ENCODE measurements at regions not wholly inside any gene's neighbourhood (a gene's known extent, or its start where the extent isn't known, plus 50 kb on each side); places are given as distances from the start of the nearest gene placed in this dataset.

DNA sequence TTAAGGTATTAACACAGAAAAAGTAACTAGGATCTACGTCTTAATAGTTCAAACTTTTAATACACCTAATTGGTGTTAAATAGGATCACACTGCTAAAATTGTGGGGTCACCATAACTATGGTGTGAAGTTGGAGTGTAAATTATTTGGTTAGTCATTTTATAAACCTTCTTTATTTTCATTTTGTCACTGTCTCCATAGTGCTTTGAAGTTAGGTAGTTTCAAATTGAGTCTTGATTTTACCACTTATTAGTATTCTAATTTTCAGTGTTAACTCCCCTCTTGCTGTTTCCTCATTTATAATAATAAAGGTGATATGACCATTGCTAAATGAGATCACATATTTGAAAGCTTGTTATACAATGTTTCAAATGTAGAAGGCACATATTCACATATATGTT is 738.1 kb upstream of the CHRM3 start:
- H3K9ac ChIP-seq (ENCODE audit: low read depth, low read length, poor library complexity, severe bottlenecking), result no peak overlapping the region
- H3K9me2 ChIP-seq (replicated peaks; ENCODE audit: low read depth, low read length), result no peaks in the 10 kb centered on the region
- H3K79me2 ChIP-seq (ENCODE audit: insufficient read depth, low read length), result no peaks in the 10 kb centered on the region
- H3K4me2 ChIP-seq (ENCODE audit: low read depth, low read length, poor library complexity, severe bottlenecking), result no peak overlapping the region
- no peaks in the 10 kb centered on the region for H3K36me3 ChIP-seq (ENCODE audit: insufficient read depth, low read length)
- H2AFZ ChIP-seq (ENCODE audit: low read length), result no peak overlapping the region
- H3F3A ChIP-seq (ENCODE audit: low read depth), result no peaks in the 10 kb centered on the region
- H3K27me3 ChIP-seq (ENCODE audit: insufficient read depth, low read length, poor library complexity, severe bottlenecking), result no peaks in the 10 kb centered on the region
- H4K20me1 ChIP-seq (ENCODE audit: insufficient read depth, low read length, poor library complexity, severe bottlenecking), result no peaks in the 10 kb centered on the region
- H3K4me3 ChIP-seq (ENCODE audit: low read length, poor library complexity, severe bottlenecking), result no peak overlapping the region
- H3K4me1 ChIP-seq (ENCODE audit: insufficient read depth, low read length, poor library complexity, severe bottlenecking), result no peaks in the 10 kb centered on the region
- no peaks in the 10 kb centered on the region for H3K9me3 ChIP-seq (ENCODE audit: insufficient read depth, low read depth, low read length)
- TF ChIP-seq, protein P1, sequence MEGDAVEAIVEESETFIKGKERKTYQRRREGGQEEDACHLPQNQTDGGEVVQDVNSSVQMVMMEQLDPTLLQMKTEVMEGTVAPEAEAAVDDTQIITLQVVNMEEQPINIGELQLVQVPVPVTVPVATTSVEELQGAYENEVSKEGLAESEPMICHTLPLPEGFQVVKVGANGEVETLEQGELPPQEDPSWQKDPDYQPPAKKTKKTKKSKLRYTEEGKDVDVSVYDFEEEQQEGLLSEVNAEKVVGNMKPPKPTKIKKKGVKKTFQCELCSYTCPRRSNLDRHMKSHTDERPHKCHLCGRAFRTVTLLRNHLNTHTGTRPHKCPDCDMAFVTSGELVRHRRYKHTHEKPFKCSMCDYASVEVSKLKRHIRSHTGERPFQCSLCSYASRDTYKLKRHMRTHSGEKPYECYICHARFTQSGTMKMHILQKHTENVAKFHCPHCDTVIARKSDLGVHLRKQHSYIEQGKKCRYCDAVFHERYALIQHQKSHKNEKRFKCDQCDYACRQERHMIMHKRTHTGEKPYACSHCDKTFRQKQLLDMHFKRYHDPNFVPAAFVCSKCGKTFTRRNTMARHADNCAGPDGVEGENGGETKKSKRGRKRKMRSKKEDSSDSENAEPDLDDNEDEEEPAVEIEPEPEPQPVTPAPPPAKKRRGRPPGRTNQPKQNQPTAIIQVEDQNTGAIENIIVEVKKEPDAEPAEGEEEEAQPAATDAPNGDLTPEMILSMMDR (conservative IDR thresholded peaks at IDR 0.05; ENCODE audit: low read length), result no peak
- no peak for TF ChIP-seq EZH2phosphoT487 (IDR thresholded peaks at IDR 0.05; ENCODE audit: borderline replicate concordance)

DNA sequence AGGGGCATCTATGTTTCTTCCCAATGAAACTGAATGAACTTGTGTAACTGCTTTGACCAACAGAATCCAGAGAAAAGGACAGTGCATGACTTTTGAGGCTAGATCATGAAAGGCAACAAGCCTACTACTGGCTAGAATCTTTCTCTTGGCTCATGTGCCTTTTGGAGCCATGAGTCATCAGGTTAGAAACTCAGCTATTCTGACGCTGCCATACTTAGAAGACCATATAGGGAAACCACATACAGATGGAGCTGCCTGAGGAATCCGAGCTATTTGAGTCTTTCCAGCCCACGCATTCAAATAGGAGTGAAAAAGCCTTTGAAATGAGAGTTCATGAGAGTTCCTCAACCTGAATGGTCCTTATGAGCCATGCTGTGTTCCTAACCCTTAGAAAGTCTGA is 738.5 kb upstream of the CHRM3 start:
- no peak for TF ChIP-seq EZH2phosphoT487 (IDR thresholded peaks at IDR 0.05; ENCODE audit: borderline replicate concordance)
- TF ChIP-seq, protein P1 (conservative IDR thresholded peaks at IDR 0.05; ENCODE audit: low read length), result no peak
- Histone ChIP-seq H3K79me2 (ENCODE audit: insufficient read depth, low read length) (no peaks in the 10 kb centered on the region), H4K20me1 (ENCODE audit: insufficient read depth, low read length, poor library complexity, severe bottlenecking) (no peaks in the 10 kb centered on the region), H3K4me1 (ENCODE audit: insufficient read depth, low read length, poor library complexity, severe bottlenecking) (no peaks in the 10 kb centered on the region), H3K27me3 (ENCODE audit: insufficient read depth, low read length, poor library complexity, severe bottlenecking) (no peaks in the 10 kb centered on the region), H3K9me2 (replicated peaks; ENCODE audit: low read depth, low read length) (no peaks in the 10 kb centered on the region), H3K4me3 (ENCODE audit: low read length, poor library complexity, severe bottlenecking) (no peak overlapping the region), H2AFZ (ENCODE audit: low read length) (no peak overlapping the region), H3K9me3 (ENCODE audit: insufficient read depth, low read depth, low read length) (no peaks in the 10 kb centered on the region), H3K4me2 (ENCODE audit: low read depth, low read length, poor library complexity, severe bottlenecking) (no peak overlapping the region), H3F3A (ENCODE audit: low read depth) (no peaks in the 10 kb centered on the region), H3K36me3 (ENCODE audit: insufficient read depth, low read length) (no peaks in the 10 kb centered on the region), H3K9ac (ENCODE audit: low read depth, low read length, poor library complexity, severe bottlenecking) (no peak overlapping the region)

DNA sequence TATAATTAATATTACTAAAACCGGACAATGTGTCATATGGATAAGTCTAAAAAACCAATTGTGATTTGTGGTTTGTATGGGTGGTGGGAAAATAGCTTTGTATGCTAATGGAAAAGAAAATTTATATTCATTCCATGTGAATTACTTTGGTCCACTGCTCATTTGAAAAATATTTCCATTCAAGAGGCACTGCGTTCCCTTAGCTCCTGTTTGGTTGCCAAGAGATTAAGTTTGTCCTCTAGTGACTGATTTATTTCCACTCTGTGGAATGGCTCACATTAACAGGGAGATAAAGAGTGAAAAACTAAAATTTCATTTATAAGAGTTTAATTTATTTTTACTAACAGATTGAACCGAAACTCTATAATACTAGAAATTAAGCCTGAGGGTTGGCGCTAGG is 744.1 kb upstream of the CHRM3 start:
- Histone ChIP-seq H3F3A (ENCODE audit: low read depth) (no peaks in the 10 kb centered on the region), H2AFZ (ENCODE audit: low read length) (no peak overlapping the region), H3K9me3 (ENCODE audit: insufficient read depth, low read depth, low read length) (no peaks in the 10 kb centered on the region), H3K9ac (ENCODE audit: low read depth, low read length, poor library complexity, severe bottlenecking) (no peak overlapping the region), H3K9me2 (replicated peaks; ENCODE audit: low read depth, low read length) (no peaks in the 10 kb centered on the region), H3K36me3 (ENCODE audit: insufficient read depth, low read length) (no peaks in the 10 kb centered on the region), H4K20me1 (ENCODE audit: insufficient read depth, low read length, poor library complexity, severe bottlenecking) (no peaks in the 10 kb centered on the region), H3K79me2 (ENCODE audit: insufficient read depth, low read length) (no peaks in the 10 kb centered on the region), H3K4me3 (ENCODE audit: low read length, poor library complexity, severe bottlenecking) (no peak overlapping the region), H3K27me3 (ENCODE audit: insufficient read depth, low read length, poor library complexity, severe bottlenecking) (no peaks in the 10 kb centered on the region), H3K4me2 (ENCODE audit: low read depth, low read length, poor library complexity, severe bottlenecking) (no peak overlapping the region), H3K4me1 (ENCODE audit: insufficient read depth, low read length, poor library complexity, severe bottlenecking) (no peaks in the 10 kb centered on the region)
- TF ChIP-seq EZH2phosphoT487 (IDR thresholded peaks at IDR 0.05; ENCODE audit: borderline replicate concordance), result no peak
- TF ChIP-seq, protein P1 (conservative IDR thresholded peaks at IDR 0.05; ENCODE audit: low read length), result no peak
